HG03139 (cell line): ENCODE measurements at regions not wholly inside any gene's neighbourhood (a gene's known extent, or its start where the extent isn't known, plus 50 kb on each side); places are given as distances from the start of the nearest gene placed in this dataset.

Source experiments
- ATAC-seq: cut with Tn5 transposase; IDR thresholded peaks from one replicate; pipeline ENCODE4 v1.9.1; 2021; ENCODE audit not compliant: unreplicated experiment

DNA sequence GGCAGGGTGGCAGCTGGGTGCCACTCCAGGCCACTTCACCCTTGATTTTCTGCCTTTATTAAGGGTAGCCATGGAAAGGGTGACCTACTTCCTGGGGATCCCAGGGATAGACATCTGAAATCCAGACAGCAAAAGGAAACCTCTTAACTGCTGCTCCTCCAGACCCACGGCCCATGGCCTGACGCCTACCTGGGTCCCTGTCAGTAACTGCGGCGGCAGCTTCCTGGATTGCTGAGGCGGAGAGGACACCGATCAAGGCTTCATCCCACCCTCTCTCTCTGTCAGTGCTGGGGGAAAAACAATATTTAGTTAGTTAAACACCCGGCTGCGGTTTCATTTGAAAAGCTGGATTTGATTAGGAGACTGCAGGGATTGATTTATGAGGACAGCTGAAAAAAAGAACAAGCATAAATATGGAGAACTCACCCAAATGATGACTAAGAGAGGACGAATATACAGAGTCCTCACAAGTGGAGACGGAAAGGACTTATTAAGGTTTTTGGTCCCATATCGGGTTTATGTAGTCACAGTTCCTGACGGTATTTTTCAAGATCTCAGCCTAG, 158.7 kb upstream of the KLF4 start:
- ATAC-seq, result no peak

DNA sequence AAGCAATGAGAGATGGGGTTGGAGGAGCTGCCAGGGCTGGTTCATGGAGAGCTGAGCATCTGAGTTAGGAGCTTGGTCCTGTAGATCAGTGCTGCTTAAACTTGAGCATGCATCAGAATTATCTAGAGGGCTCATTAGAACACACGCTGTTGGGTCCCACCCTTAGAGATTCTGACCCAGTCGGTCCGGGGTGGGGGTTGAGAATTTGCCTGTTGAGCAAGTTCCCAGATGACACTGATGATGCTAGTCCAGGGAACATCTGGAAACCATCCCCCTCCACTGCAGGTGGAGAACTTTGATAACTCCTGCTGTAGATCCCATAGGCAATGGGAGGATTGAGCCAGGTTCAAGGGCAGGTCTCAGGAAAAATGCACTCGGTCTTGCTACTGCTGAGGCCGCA, 158.0 kb upstream of the KLF4 start:
- no peak for ATAC-seq

DNA sequence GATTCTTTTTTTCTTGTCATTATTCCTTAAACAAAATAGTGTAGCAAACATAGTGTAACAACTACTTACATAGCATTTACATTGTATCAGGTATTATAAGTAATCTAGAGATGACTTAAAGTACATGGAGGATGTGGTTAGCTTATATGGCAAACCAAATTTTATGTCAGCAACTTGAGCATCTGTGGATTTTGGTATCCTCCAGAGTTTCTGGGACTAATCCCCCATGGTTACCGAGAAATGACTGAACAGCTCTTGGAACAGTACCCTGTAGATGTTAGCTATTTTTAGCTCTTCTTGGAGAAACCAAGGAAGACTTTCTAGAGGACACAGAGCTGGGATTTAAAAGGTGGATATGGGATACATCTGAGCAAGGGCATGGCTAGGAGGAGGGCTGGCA, 157.6 kb upstream of the KLF4 start:
- ATAC-seq, result no peak

DNA sequence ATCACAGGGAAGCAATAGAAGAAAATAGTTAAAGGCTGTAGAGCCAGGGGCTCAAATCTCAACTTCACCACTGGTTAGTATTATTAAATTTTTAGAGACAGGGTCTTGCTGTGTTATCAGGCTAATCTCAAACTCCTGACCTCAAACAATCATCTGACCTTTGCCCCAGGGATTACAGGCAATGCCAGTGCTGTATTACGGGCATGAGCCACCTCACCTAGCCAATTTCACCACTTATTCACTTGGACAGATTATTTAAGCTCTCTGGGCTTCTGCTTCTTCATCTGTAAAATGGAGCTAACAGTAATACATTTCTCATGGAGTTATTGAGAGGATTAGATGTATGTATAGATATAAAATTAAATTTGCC, 155.9 kb upstream of the KLF4 start:
- ATAC-seq, result no peak

DNA sequence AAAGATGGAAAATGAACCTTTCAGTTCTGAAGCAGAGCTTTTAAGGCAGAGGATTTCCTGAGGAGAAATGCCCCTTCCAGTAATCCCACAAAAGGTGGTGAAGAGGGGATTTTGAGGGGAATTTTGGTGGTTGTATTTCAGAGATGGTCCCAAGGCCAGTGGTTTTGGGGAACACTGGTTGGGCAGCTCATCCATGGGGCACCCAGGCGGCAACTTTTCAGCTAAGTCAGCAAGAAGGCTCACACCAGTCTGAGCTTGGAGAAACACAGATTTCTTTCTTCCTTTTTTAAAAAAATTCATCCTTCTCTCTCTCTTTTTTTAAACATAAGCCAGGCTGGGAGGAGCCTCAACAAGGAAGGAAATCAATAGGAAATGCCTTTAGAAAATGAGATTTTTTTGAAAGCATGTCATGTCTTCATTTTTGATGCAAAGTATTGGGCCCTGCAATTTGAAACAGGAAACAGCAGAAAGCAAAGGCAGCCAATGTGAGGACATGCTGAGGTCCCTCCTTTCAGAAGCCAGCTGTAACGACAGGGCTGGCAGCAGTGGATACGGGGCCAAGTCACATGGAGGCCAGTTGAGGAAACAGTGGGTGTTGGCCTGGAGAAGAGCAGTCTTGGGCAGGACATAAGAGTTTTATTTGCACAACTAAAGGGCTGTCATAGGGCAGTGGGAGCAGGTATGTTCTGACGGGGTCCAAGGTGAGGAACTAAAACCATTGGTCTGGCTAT, 155.3 kb upstream of the KLF4 start:
- no peak for ATAC-seq

DNA sequence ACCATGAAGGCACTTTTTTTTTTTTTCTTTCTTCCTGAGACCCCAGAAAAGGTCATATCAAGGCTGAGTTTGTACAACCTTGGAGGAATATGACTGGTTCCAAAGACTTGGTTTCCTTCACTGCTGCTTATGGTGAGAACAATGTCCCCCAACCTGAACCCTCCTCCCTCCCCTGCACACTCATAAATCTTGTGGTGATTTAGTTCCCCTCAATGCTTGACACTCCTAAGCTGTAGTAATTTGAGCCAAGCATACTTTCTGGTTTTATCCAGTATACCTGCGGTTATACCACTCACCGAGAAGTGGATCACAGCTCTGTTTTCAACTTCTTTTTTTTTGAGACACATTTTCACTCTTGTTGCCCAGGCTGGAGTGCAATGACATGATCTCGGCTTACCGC, 149.9 kb upstream of the KLF4 start:
- no peak for ATAC-seq

DNA sequence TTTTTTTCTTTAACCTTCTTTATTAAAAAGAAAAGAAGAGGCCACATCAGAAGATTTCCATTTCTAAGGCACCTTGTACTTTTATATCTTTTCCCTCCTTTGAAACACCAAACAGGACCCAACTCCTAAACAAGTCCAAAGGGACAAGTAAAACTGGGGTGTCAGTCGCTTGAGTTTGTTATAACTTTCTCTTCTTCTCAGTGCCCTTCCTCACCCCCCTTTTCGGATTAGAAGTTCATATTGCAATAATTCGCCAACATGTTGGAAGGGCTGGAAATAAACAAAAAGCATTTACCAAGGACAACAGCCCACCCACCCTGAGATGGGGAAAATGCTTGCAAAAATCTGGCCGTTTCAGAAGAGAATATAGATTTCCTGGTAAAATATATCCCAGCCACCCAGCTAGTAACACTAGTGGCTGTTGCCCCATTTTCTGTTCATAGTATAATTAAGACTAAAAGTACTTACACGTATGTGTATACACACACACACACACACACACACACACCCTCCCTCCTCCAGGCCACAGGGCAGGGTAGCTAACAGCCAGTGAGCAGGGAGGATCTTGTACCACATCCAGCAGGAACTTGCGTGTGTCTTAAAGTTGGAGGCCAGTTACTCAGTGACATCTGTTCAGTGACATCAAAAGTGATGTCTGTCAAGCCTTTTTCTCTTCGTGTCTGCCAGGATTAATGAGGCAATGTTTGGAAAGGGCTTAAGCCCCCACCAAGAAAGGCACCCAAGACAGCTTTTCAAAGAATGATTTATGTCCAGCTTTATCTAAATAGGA, 149.1 kb upstream of the KLF4 start:
- ATAC-seq, result no peak

DNA sequence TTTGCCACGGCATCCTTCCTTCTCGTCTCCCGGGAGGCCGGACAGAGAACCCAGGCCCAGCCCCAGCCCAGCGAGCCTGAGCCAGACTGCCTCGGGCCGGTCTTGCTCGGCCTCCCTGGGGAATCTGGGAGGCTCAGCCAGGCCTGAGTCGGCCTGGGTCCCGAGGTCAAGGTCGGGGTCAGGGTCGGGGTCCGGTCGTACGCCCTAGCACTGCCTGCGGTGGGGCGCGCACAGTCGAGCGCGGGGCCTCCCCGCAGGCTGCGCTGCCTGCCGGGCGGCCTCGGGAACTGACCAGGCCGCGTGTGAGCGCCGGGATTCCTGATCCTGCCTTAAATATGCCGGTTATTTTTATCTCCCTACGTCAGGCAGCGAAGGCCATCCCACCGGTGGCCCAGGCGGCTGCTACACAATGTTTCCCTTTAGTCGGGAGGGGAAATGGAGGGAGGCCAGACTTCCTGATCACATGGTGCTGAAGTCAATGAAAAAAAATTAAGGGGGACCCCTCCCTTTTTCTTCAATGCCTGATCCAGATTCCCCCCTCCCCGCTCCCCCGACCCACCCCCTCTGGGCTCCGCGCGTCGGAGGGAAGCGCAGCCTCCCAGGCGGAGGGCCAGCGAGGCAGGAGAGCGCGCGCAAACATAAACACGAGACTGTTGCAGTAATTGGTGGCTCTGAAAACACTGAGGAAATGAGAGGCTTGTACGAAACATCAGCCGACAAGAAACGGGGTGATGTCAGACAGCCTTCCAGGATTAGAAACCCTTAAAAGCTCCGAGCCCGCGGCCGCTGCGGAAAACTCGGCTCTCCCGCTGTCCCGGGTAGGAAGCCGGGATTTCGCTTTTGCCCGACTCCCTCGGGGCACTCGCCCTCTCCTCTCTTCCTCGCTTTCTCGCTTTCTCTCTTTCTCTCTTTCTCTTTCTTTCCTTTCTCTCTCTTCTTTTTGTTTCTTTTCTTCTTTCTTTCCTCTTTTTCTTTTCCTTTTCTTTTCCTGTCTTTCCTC, 148.2 kb upstream of the KLF4 start:
- ATAC-seq, result no peak

DNA sequence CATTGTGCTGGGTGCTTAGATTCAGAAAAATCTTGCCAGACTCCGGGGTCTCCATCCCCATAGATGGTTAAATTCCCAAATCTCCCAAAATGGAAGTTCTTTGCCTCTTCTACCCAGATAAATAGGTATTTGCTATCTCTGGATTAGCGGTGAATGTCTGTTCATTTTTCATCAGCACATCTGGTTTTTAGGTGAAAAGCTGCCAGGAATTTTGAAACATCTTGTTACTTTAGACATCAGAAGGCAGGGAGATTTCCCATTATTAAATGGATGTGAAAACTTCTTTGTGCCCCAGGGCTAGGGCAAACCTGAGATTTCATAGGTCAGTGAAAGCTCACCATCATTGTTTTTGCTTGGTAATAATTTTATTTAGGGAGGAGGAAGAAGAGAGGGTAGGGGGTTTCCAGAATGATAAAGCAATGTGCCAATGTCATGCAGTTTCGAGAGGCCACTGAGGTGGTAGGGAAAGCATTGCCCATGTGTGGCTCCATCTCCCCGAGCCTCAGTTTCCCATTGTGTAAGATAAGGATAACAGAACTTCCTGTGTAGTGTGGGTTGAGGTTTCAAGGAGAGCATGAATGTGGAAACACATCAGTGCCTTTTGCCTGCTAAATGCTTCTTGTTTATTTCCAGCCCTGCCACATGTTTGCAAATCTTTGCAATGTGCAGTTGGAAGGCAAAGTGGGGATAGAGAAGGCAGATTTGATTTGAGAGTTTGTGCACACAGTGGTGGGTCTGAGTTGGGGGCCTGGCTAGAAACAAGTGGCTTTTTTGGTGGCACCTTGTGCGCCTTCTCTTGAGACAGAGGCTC, 147.2 kb upstream of the KLF4 start:
- no peak for ATAC-seq

DNA sequence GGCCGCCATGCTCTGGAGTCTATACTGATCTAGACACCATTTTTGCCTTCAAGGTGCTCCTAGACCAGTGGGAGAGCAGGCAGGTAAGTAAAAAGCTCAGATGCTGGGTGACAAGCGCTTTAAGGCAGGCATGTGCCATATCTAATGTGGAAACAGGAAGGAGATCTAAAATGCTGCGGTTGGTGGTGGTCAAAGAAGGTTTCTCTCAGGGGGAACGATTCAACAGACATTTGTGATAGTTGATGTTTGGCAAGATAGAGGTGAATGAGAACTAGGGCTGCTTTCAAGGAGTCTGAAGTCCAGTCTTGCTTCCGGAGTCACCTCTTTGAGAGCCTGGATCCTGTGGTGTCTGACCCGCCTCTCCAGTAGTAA, 146.2 kb upstream of the KLF4 start:
- no peak for ATAC-seq

DNA sequence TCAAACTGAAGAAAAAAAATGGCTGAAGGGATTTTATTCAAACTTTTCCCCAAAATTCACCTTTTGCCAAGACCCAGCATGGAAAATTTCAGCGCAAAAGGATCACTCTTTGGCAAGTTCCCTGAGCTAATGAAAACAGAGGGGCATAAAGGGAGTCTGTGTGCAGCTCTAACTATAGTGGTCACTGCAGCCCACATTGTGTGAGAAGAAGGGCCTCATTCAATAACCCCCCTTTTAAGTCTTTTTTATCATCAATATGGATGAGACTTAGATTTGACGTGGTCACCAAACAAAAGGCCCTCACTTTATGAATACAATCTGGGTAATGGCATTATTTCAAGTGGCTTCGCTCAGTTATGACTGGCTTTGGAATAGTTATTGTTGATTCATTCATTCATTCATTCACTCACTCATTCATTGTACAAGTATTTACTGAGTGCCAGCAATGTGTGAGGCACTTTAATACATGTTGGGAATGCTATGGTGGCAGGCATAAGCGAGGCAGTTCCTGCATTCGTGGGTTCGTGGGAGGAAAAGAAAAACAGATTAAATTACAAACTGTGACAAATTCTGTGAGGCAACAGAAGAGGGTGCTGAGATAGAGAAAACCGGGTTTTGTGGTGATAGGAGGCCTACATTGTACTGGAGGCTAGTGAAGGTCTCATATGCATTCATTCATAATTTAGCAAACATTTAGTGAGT, 145.7 kb upstream of the KLF4 start:
- no peak for ATAC-seq

DNA sequence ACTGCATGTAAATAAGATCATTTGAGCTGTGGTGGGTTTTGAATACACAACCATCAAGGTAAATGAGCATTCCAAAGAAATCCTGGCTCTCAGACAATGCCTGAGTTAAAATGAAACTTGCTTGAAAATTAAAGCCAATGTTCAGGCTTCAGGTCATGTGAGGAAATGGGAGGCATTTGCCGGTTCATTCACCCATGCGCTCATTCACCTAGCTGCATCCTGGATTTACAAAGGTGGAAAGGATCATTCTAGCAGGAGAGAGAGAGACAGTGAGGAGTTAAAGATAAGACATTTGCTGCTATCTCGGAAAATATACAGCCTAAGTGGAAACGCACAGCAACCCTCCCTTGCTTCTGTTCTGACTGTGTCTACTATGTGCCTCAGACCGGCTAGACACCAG, 143.8 kb upstream of the KLF4 start:
- ATAC-seq, result no peak

DNA sequence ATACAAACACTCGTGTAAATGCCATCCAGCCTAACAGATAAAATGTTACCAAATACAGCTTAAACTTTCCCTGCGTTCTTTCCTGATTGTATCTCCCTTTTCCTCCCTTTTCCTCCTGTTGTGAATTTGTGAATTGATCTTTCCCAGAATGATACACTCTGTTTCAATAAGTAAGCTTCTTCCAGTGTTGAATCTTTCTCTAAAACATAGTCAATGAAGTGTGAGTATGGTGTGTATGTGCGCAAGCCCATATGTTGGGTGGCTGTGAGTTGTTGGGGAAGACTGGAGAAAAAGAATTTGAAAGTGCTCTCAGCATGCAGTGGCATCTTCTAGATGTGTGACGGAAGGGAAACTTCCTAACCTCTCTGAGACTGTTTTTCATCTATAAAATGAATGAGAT, 143.1 kb upstream of the KLF4 start:
- ATAC-seq, result no peak

DNA sequence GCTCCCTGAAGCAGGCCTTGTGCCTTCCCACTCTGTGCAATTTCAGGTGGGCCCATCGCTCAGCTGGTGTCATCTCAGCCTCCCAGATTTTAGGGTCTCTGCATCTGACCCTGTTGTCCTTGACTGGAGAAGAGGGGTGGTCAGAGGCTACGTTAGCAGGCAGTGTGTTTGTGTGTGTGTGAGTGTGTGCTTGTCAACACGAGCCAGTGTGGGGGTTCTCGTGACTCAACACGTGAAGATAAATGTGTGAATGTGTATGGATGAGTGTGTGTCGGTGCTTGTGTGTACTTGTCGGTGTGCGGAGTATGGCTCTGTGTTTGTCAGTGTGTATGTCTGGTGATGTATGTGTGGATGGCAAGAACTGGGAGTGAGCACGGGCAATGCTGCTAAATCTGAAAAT, 142.6 kb upstream of the KLF4 start:
- ATAC-seq, result no peak

DNA sequence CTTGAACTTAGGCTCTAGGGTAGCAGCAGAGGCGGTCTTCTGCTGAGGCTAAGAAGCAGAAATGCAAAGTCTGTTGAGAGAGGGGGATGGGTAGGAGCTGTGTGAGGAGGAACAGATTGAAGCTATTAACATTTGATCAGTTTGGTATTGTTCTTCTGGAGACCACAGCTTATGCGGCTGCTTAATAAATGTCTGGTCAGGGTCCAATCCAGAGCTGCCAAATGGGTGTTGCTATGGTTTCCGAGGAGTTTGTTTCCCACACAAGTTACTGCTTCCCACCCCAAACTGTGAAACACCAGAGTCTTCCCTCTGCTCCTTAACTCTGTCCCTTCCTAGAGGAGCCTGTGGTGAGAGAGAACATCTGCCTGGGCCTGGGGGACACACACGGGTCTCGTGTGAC, 142.2 kb upstream of the KLF4 start:
- no peak for ATAC-seq

DNA sequence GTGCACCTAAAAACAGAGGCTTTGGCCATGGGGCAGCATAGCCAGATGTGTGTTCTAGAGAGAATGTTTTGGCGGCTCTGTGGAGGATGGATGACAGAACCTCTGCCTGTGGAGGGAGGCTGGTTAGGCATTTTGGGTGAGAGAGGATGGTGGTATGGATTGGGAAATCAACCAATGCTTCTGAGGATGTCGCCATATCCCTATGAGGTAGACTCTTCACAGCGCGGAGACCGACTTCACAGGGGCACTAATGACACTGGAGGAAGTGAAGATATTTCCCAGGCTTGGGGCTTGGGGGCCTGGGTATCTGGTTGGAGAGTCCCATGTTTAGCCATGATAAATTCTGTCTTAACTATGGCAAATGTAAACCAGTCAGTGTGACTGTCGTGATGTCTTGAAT, 140.6 kb upstream of the KLF4 start:
- no peak for ATAC-seq

DNA sequence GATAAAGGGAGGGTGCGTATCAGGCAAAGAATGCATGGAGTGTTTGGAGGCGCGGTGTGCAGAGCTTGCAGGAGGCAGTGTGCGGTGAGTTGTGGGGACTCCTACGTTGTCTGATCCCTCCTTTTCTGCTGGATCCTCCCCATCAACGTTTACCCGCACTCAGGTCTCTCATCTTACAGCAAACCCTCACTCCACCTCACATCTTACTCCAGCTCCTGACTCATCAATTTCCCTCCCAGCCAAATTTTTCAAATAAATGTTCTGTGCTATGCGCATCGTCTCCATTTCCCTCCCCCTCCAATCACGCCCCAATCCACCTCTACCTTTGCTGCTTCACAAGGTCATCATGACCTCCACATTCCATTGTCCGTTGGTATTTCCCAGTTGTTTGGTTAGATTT, 138.9 kb upstream of the KLF4 start:
- ATAC-seq, result no peak

DNA sequence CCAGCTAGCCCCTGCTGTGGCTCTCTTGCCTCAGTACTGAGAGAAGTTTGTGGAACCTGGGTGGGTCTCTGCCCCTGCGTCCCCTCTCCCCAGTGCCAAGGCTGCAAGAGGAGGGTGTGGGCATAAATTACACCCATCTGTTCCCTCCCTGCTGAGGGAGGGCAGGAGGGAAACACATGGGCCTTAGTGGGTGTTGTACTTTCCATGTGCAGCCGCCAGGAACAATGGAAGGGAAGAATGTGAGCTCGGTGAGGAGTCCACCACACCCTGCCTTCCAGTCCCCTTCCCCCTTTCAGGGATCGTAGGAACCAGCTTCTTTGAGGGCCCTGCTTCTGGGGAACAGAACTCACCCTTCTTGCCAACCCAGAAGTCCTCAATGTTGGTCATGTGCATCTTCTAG, 138.2 kb upstream of the KLF4 start:
- ATAC-seq, result no peak

DNA sequence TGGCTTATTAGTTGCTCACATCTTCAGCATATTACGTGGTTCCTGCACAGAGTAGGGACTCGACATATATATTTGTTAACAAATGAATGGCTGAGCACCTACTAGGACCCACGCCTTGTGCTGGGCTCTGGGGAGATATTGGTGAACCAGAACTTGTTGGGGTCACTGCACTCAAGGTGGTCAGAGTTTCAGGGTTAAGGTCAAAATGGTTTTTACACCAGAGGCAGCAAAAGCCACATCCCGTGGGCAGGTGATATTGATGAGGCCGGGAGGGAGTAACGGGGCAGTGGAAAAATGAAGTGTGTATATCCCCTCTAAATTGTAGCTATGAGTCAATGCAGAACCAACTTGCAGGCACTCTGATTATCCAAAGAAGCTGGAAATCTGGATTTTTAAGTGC, 136.5 kb upstream of the KLF4 start:
- no peak for ATAC-seq
